ENCODE measurements at regions not wholly inside any gene's neighbourhood (a gene's known extent, or its start where the extent isn't known, plus 50 kb on each side); places are given as distances from the start of the nearest gene placed in this dataset.

- TF ChIP-seq TCF7L2 (IDR thresholded peaks at IDR 0.05; ENCODE audit: low read depth, low read length): no peak
- TF ChIP-seq CTCF (IDR thresholded peaks at IDR 0.05): no peak
- TF ChIP-seq REST (IDR thresholded peaks at IDR 0.05; ENCODE audit: insufficient read depth in 1 of 2, low read depth in 2 of 2, low read length in 1 of 2): no peak
- TF ChIP-seq POLR2AphosphoS5 (IDR thresholded peaks at IDR 0.05; ENCODE audit: low read depth, low read length): no peak
- TF ChIP-seq SIN3A (IDR thresholded peaks at IDR 0.05; ENCODE audit: borderline replicate concordance, insufficient read depth, low read depth, low read length): no peak
- no peak overlapping the region for H3K27ac ChIP-seq (ENCODE audit: low read length)
- no TSS peak for BruUV-seq (replicated peaks)
- no peak overlapping the region for H3K4me3 ChIP-seq (ENCODE audit: low read depth in 2 of 2, low read length in 2 of 2)
- CTCF ChIA-PET: no interaction called here
- DNase-seq (ENCODE audit: low read depth, low spot score) (no peak), ATAC-seq (no peak)
- intact Hi-C loops (cut with micrococcal nuclease; ENCODE audit: unreplicated experiment): no loop called here
- peaks cover 22% of the 10 kb centered on the region; the same call in 1 of the 2 replicates for H3K9me3 ChIP-seq (ENCODE audit: control insufficient read depth, insufficient read depth, low read depth, low read length)
- H3K27me3 ChIP-seq (ENCODE audit: control insufficient read depth, insufficient read depth, low read length): no peaks in the 10 kb centered on the region
- no peaks in the 10 kb centered on the region for H3K36me3 ChIP-seq (ENCODE audit: control insufficient read depth, insufficient read depth, low read length)
- POLR2A ChIA-PET: no interaction called here
- in situ Hi-C loops (cut with HindIII; ENCODE audit: low pct_unique_long_range_greater_than_20kb, low sequenced_read_pairs): no loop called here
- H3K4me1 ChIP-seq (ENCODE audit: control insufficient read depth, insufficient read depth, low read length): no peaks in the 10 kb centered on the region
These were observed 53.3 kb downstream of the BLID start for GRCh38 chr11:122062763-122063162.

- H3K4me1 ChIP-seq (ENCODE audit: control insufficient read depth, insufficient read depth, low read length): no peaks in the 10 kb centered on the region
- no peak overlapping the region for H3K27ac ChIP-seq (ENCODE audit: low read length)
- no peaks in the 10 kb centered on the region for H3K36me3 ChIP-seq (ENCODE audit: control insufficient read depth, insufficient read depth, low read length)
- ChIA-PET CTCF (no interaction called here), POLR2A (no interaction called here)
- H3K4me3 ChIP-seq (ENCODE audit: low read depth in 2 of 2, low read length in 2 of 2): no peak overlapping the region
- in situ Hi-C loops (cut with HindIII; ENCODE audit: low pct_unique_long_range_greater_than_20kb, low sequenced_read_pairs): no loop called here
- intact Hi-C loops (cut with micrococcal nuclease; ENCODE audit: unreplicated experiment): no loop called here
- no peaks in the 10 kb centered on the region for H3K27me3 ChIP-seq (ENCODE audit: control insufficient read depth, insufficient read depth, low read length)
- no TSS peak for BruUV-seq (replicated peaks)
- no peak for ATAC-seq
- H3K9me3 ChIP-seq (ENCODE audit: control insufficient read depth, insufficient read depth, low read depth, low read length): peaks cover 28% of the 10 kb centered on the region; the same call in 1 of the 2 replicates
- DNase-seq (ENCODE audit: low read depth, low spot score): no peak
- TF ChIP-seq TCF7L2 (IDR thresholded peaks at IDR 0.05; ENCODE audit: low read depth, low read length) (no peak), CTCF (IDR thresholded peaks at IDR 0.05) (no peak), POLR2AphosphoS5 (IDR thresholded peaks at IDR 0.05; ENCODE audit: low read depth, low read length) (no peak), REST (IDR thresholded peaks at IDR 0.05; ENCODE audit: insufficient read depth in 1 of 2, low read depth in 2 of 2, low read length in 1 of 2) (no peak), SIN3A (IDR thresholded peaks at IDR 0.05; ENCODE audit: borderline replicate concordance, insufficient read depth, low read depth, low read length) (no peak)
These were observed 56.5 kb downstream of the BLID start for GRCh38 chr11:122059565-122059964.

Measured in Panc1 (cell line).